HL-60/S4 treated with phorbol 12-myristate 13-acetate at 8.2 ng/mL for 4 days and 3 days (cell line): ENCODE measurements at regions not wholly inside any gene's neighbourhood (a gene's known extent, or its start where the extent isn't known, plus 50 kb on each side); places are given as distances from the start of the nearest gene placed in this dataset.
"Not testable (repeated sequence)": the region's sequence is repeated elsewhere in the genome, so short reads cannot be mapped to it uniquely, and the experiment has no call there.

ENCODE experiments used
- in situ Hi-C: fragments of 300-500 bp; cut with MboI; formaldehyde crosslinking; loops from 2 replicates; pipeline ENCODE4 v1.15.0; 2022; ENCODE audit warnings: low sequenced_read_pairs

DNA sequence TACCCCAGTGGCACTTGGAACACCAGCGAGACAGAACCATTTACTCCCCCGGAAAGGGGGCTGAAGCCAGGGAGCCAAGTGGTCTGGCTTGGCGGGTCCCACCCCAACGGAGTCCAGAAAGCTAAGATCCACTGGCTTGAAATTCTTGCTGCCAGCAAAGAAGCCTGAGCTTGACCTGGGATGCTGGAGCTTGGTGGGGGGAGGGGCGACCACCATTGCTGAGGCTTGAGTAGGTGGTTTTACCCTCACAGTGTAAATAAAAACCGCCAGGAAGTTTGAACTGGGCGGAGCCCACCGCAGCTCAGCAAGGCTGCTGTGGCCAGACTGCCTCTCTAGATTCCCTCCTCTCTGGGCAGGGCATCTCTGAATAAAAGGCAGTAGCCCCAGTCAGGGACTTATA, 62.8 kb downstream of the RPS24 start:
- in situ Hi-C loops, result not testable (repeated sequence)

DNA sequence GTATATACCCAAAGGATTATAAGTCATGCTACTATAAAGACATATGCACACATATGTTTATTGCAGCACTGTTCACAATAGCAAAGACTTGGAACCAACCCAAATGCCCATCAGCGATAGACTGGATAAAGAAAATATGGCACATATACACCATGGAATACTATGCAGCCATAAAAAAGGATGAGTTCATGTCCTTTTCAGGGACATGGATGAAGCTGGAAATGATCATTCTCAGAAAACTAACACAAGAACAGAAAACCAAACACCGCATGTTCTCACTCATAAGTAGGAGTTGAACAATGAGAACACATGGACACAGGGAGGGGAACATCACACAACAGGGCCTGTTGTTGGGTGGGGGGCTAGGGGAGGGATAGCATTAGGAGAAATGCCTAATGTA, 68.9 kb downstream of the RPS24 start:
- in situ Hi-C loops, result not testable (repeated sequence)

DNA sequence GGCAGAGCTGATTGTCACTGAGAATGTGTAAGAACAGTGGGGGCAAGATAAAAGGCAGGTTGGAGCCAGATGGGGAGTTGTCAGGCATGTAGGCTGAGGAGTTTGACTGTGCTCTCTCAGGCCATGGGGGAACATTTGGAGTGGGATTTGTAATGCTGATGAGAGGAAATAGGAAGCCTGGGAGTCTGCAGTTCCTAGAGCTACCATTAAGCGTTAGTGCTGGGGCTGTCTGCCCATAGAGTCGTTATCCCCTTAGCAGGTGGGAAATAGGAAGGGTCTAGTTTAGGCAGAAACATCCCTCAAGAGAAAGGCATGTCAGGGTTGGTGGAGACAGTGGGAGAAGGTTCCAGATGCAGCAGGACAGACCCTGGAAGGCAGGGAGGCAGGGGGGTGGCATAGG, 75.5 kb downstream of the RPS24 start:
- in situ Hi-C loops, result no loop called here

DNA sequence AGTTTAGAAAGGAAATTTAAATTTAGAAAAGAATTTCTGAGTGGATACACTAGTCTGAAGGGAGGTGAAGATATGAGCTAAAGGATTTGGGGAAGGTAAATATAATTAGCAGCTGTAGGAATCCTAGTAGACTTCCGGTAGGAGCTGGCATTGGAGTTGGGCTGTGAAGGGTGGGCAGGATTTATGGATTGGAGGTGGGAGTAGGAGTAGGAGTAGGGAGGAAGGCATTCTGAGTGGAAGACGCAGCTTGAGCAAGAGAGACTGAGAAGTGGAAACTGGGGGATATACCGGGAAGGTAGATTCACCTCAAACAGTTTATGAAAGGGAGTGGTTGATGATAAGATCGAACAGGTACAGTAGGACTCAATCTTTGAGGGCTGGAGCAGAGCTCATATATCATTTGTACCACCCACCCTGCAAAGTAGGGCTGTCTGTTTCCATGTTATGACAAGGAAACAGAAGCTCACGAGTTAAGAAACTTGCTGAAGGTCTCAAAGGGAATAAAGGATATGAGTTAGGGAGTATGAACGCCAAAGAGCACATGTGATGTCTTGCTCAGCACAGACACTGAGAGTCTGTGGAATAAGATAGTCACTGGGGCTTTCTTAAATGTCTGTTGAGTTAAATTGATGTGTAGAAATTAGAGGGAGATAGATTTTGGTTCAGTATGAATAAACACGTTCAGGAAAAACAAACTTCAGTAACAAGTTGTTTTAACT, 81.6 kb downstream of the RPS24 start:
- in situ Hi-C loops, result no loop called here

GRCh38 chr10:78116361-78116760, 82.7 kb downstream of the RPS24 start:
- in situ Hi-C loops, result no loop called here

DNA sequence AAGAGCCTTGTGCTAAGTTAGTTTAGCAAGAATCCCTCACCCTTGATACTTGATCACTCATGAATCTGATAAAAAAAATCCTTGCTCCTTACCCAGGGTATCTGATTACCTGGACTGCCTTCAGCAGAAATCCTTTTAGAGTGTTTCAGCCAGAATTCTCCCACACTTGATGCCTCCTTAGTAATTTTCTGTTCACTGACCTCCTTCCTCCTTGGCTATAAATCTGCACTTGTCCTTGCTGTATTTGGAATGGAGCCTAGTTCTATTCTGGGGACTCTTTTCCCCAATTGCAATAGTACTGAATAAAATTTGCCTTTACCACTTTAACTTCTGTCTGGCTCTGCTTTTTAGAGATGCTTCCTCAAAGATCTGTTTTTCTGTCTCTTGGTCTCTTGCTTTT, 84.9 kb downstream of the RPS24 start:
- in situ Hi-C loops, result no loop called here

- in situ Hi-C loops, result no loop called here
Observed at GRCh38 chr10:78121801-78122200, 88.1 kb downstream of the RPS24 start.

- in situ Hi-C loops, result no loop called here
Observed at GRCh38 chr10:78124167-78124566, 90.5 kb downstream of the RPS24 start.

GRCh38 chr10:78129211-78129610, 95.5 kb downstream of the RPS24 start:
- in situ Hi-C loops, result no loop called here

- in situ Hi-C loops, result no loop called here
Observed at GRCh38 chr10:78130966-78131710, 97.5 kb downstream of the RPS24 start.

- in situ Hi-C loops, result no loop called here
Observed at GRCh38 chr10:78134773-78135306, 101.2 kb downstream of the RPS24 start.

- in situ Hi-C loops, result no loop called here
Observed at GRCh38 chr10:78137147-78137546, 103.5 kb downstream of the RPS24 start.

DNA sequence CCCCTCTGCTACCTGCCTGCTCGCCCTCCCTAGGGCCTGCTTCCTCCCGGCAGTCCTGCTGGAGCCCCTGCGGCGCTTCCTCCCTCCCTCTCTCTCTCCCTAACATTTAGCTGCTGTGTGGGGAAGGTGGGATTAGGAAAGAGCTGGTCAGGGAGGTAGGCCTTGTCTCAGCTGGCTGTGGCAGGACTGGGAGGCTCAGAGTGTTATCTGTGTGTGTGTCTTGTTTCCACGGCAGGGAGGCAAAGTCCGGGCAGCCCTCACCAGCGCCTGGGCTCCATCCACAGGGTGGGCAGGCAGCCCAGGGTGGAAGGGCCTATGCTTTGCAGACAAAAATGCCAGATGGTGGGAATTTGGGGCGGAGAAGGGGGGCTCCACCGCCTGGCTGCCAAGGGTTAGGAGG, 105.7 kb downstream of the RPS24 start:
- in situ Hi-C loops, result no loop called here

DNA sequence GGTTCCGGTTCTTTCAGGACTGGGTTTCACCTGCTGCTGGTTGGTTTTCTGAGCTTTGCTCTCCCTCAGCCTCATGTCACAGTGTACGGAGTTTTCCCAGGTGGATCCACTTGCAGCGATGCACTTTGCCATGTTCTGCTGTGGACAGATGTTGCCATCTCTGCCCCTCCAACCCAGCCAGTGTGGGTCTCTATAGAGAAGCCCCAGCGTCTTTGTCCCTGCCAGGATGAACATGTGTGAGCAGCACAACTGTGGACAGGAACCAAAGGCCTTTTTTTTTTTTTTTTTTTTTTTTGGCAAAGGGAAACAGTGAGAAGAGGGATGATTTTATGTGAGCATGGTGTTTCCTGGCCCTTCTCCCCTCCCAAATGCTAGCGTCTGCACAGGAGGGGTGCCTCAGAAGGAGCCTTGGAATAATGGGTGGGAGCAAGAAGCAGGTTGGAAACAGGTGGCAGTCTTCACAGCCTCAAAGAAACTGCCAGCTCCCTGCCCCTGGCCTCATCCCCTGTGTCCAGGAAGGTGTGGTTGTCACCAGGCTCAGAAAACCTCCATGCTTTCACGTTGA, 106.5 kb downstream of the RPS24 start:
- in situ Hi-C loops, result no loop called here

GRCh38 chr10:78143576-78143975, 109.9 kb downstream of the RPS24 start:
- in situ Hi-C loops, result no loop called here

- in situ Hi-C loops, result no loop called here
Observed at GRCh38 chr10:78146200-78146599, 112.5 kb downstream of the RPS24 start.

GRCh38 chr10:78147202-78147601, 113.5 kb downstream of the RPS24 start:
- in situ Hi-C loops, result no loop called here

- in situ Hi-C loops, result no loop called here
Observed at GRCh38 chr10:78148216-78148960, 114.7 kb downstream of the RPS24 start.

GRCh38 chr10:78148961-78149612, 115.4 kb downstream of the RPS24 start:
- in situ Hi-C loops, result no loop called here

DNA sequence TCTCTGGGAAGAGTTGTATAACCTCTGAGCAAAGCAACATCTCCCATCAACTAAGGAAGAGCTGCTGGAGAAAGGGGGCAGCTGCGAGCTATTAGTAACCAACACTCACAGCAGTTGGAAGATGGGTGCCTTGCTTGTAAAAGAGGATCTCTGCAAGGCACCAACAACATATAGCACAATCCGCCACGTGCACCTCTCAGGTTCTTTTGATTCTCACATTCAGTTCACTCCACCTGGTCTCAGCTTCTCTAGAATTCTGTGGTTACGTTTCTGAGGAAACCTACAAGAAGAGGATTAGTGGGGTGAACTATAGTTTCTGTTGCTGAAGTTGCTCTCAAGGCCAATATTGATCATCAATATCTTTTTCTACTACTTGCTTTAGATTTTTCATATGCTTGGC, 117.1 kb downstream of the RPS24 start:
- in situ Hi-C loops, result no loop called here

GRCh38 chr10:78155722-78156121, 122.1 kb downstream of the RPS24 start:
- in situ Hi-C loops, result no loop called here
